BE2C (cell line): ENCODE measurements at regions not wholly inside any gene's neighbourhood (a gene's known extent, or its start where the extent isn't known, plus 50 kb on each side); places are given as distances from the start of the nearest gene placed in this dataset.
"Not testable (repeated sequence)": the region's sequence is repeated elsewhere in the genome, so short reads cannot be mapped to it uniquely, and the experiment has no call there.

Experiments used
- DNase-seq: peaks from one replicate; pipeline ENCODE4 v3.0.0-alpha.2; 2020
- H3K27me3 ChIP-seq: fragments of 250-450 bp; sonication (Bioruptor Pico); 2 replicates; pipeline ENCODE4 v1.5.1; 2020; ENCODE audit warnings: mild to moderate bottlenecking
- H3K36me3 ChIP-seq: fragments of 250-450 bp; sonication (Bioruptor Pico); 2 replicates; pipeline ENCODE4 v1.5.1; 2020; ENCODE audit warnings: mild to moderate bottlenecking
- H3K4me1 ChIP-seq: fragments of 250-450 bp; sonication (Bioruptor Pico); 2 replicates; pipeline ENCODE4 v1.5.1; 2020
- H3K4me3 ChIP-seq: 2 replicates; pipeline ENCODE4 v1.5.1; 2011; ENCODE audit warnings: low read depth, low read length
- H3K9me3 ChIP-seq: fragments of 250-450 bp; sonication (Bioruptor Pico); 2 replicates; pipeline ENCODE4 v1.5.1; 2020
- CTCF ChIP-seq: IDR thresholded peaks from 2 replicates; pipeline ENCODE4 v1.5.1; 2012; ENCODE audit warnings: mild to moderate bottlenecking, low read depth, low read length

- Histone ChIP-seq H3K9me3 (no peaks in the 10 kb centered on the region), H3K4me1 (no peaks in the 10 kb centered on the region), H3K27me3 (no peaks in the 10 kb centered on the region), H3K4me3 (no peak overlapping the region), H3K36me3 (no peaks in the 10 kb centered on the region)
- no peak for DNase-seq
- no peak for TF ChIP-seq CTCF
Observed at GRCh38 chr3:22732641-22733040, 470.5 kb upstream of the UBE2E2 start.

- no peaks in the 10 kb centered on the region for H3K4me1 ChIP-seq
- no peaks in the 10 kb centered on the region for H3K9me3 ChIP-seq
- no peak overlapping the region for H3K4me3 ChIP-seq
- no peak for DNase-seq
- no peaks in the 10 kb centered on the region for H3K27me3 ChIP-seq
- H3K36me3 ChIP-seq: no peaks in the 10 kb centered on the region
- no peak for TF ChIP-seq CTCF
Observed at GRCh38 chr3:22734207-22734606, 468.9 kb upstream of the UBE2E2 start.

GRCh38 chr3:22734756-22735155 lies 468.4 kb upstream of the UBE2E2 start:
- no peak for DNase-seq
- Histone ChIP-seq H3K27me3 (no peaks in the 10 kb centered on the region), H3K36me3 (no peaks in the 10 kb centered on the region), H3K4me1 (no peaks in the 10 kb centered on the region), H3K4me3 (no peak overlapping the region), H3K9me3 (no peaks in the 10 kb centered on the region)
- no peak for TF ChIP-seq CTCF

- no peaks in the 10 kb centered on the region for H3K4me1 ChIP-seq
- TF ChIP-seq CTCF: no peak
- DNase-seq: no peak
- H3K36me3 ChIP-seq: no peaks in the 10 kb centered on the region
- no peaks in the 10 kb centered on the region for H3K27me3 ChIP-seq
- no peaks in the 10 kb centered on the region for H3K9me3 ChIP-seq
- no peak overlapping the region for H3K4me3 ChIP-seq
Observed at GRCh38 chr3:22735373-22735772, 467.8 kb upstream of the UBE2E2 start.

- H3K27me3 ChIP-seq, H3K4me3 ChIP-seq, H3K4me1 ChIP-seq, H3K9me3 ChIP-seq, H3K36me3 ChIP-seq, DNase-seq: not testable (repeated sequence)
Observed at GRCh38 chr3:22743386-22743785, 459.7 kb upstream of the UBE2E2 start.

- Histone ChIP-seq H3K9me3 (no peaks in the 10 kb centered on the region), H3K27me3 (no peaks in the 10 kb centered on the region), H3K4me3 (no peak overlapping the region), H3K36me3 (no peaks in the 10 kb centered on the region), H3K4me1 (no peaks in the 10 kb centered on the region)
- no peak for DNase-seq
- TF ChIP-seq CTCF: no peak
Observed at GRCh38 chr3:22745321-22745720, 457.8 kb upstream of the UBE2E2 start.

- Histone ChIP-seq H3K4me1 (no peaks in the 10 kb centered on the region), H3K9me3 (no peaks in the 10 kb centered on the region), H3K36me3 (no peaks in the 10 kb centered on the region), H3K4me3 (no peak overlapping the region), H3K27me3 (no peaks in the 10 kb centered on the region)
- no peak for DNase-seq
- no peak for TF ChIP-seq CTCF
Observed at GRCh38 chr3:22746221-22746620, 456.9 kb upstream of the UBE2E2 start.
